ENCODE measurements at regions not wholly inside any gene's neighbourhood (a gene's known extent, or its start where the extent isn't known, plus 50 kb on each side); places are given as distances from the start of the nearest gene placed in this dataset.
"Not testable (repeated sequence)": the region's sequence is repeated elsewhere in the genome, so short reads cannot be mapped to it uniquely, and the experiment has no call there.

- DNase-seq (ENCODE audit: extremely low read depth in 1 of 11, low read depth in 9 of 11, low spot score in 4 of 11) = no peak
Measured at GRCh38 chr22:25281675-25282345, 62.4 kb downstream of the CRYBB2 start.

GRCh38 chr22:25282346-25282670, 62.9 kb downstream of the CRYBB2 start:
- DNase-seq (ENCODE audit: extremely low read depth in 1 of 11, low read depth in 9 of 11, low spot score in 4 of 11) = no peak

- no peak for DNase-seq (ENCODE audit: extremely low read depth in 1 of 11, low read depth in 9 of 11, low spot score in 4 of 11)
Measured at GRCh38 chr22:25282671-25283561, 63.5 kb downstream of the CRYBB2 start.

GRCh38 chr22:25288481-25288880, 69.0 kb downstream of the CRYBB2 start:
- DNase-seq (ENCODE audit: extremely low read depth in 1 of 11, low read depth in 9 of 11, low spot score in 4 of 11) = not testable (repeated sequence)

GRCh38 chr22:25301912-25302311, 82.5 kb downstream of the CRYBB2 start:
- DNase-seq (ENCODE audit: extremely low read depth in 1 of 11, low read depth in 9 of 11, low spot score in 4 of 11) = not testable (repeated sequence)

- DNase-seq (ENCODE audit: extremely low read depth in 1 of 11, low read depth in 9 of 11, low spot score in 4 of 11) = not testable (repeated sequence)
Measured at GRCh38 chr22:25309586-25309985, 90.1 kb downstream of the CRYBB2 start.

GRCh38 chr22:25311924-25312323, 92.5 kb downstream of the CRYBB2 start:
- not testable (repeated sequence) for DNase-seq (ENCODE audit: extremely low read depth in 1 of 11, low read depth in 9 of 11, low spot score in 4 of 11)

GRCh38 chr22:25318081-25318823, 98.8 kb downstream of the CRYBB2 start:
- no peak for DNase-seq (ENCODE audit: extremely low read depth in 1 of 11, low read depth in 9 of 11, low spot score in 4 of 11)

- no peak for DNase-seq (ENCODE audit: extremely low read depth in 1 of 11, low read depth in 9 of 11, low spot score in 4 of 11)
Measured at GRCh38 chr22:25327018-25327755, 107.7 kb downstream of the CRYBB2 start.

- no peak for DNase-seq (ENCODE audit: extremely low read depth in 1 of 11, low read depth in 9 of 11, low spot score in 4 of 11)
Measured at GRCh38 chr22:25331050-25331449, 111.6 kb downstream of the CRYBB2 start.

- DNase-seq (ENCODE audit: extremely low read depth in 1 of 11, low read depth in 9 of 11, low spot score in 4 of 11) = not testable (repeated sequence)
Measured at GRCh38 chr22:25331911-25332310, 112.5 kb downstream of the CRYBB2 start.

- DNase-seq (ENCODE audit: extremely low read depth in 1 of 11, low read depth in 9 of 11, low spot score in 4 of 11) = no peak
Measured at GRCh38 chr22:25332386-25332785, 112.9 kb downstream of the CRYBB2 start.

GRCh38 chr22:25334162-25334490, 114.7 kb downstream of the CRYBB2 start:
- DNase-seq (ENCODE audit: extremely low read depth in 1 of 11, low read depth in 9 of 11, low spot score in 4 of 11) = peak in 6 of 11 donors; percentile 6 to 18 (median 12)

GRCh38 chr22:25334631-25335030, 115.2 kb downstream of the CRYBB2 start:
- not testable (repeated sequence) for DNase-seq (ENCODE audit: extremely low read depth in 1 of 11, low read depth in 9 of 11, low spot score in 4 of 11)

GRCh38 chr22:25335276-25335675, 115.8 kb downstream of the CRYBB2 start:
- DNase-seq (ENCODE audit: extremely low read depth in 1 of 11, low read depth in 9 of 11, low spot score in 4 of 11) = not testable (repeated sequence)

- DNase-seq (ENCODE audit: extremely low read depth in 1 of 11, low read depth in 9 of 11, low spot score in 4 of 11) = not testable (repeated sequence)
Measured at GRCh38 chr22:25340536-25340935, 121.1 kb downstream of the CRYBB2 start.

- DNase-seq (ENCODE audit: extremely low read depth in 1 of 11, low read depth in 9 of 11, low spot score in 4 of 11) = not testable (repeated sequence)
Measured at GRCh38 chr22:25344366-25344765, 124.9 kb downstream of the CRYBB2 start.

- DNase-seq (ENCODE audit: extremely low read depth in 1 of 11, low read depth in 9 of 11, low spot score in 4 of 11) = no peak
Measured at GRCh38 chr22:25346859-25347751, 127.7 kb downstream of the CRYBB2 start.

Data from renal cortex interstitium (tissue), 11 donors.